ENCODE measurements at regions not wholly inside any gene's neighbourhood (a gene's known extent, or its start where the extent isn't known, plus 50 kb on each side); places are given as distances from the start of the nearest gene placed in this dataset.

- TF ChIP-seq, protein P1, sequence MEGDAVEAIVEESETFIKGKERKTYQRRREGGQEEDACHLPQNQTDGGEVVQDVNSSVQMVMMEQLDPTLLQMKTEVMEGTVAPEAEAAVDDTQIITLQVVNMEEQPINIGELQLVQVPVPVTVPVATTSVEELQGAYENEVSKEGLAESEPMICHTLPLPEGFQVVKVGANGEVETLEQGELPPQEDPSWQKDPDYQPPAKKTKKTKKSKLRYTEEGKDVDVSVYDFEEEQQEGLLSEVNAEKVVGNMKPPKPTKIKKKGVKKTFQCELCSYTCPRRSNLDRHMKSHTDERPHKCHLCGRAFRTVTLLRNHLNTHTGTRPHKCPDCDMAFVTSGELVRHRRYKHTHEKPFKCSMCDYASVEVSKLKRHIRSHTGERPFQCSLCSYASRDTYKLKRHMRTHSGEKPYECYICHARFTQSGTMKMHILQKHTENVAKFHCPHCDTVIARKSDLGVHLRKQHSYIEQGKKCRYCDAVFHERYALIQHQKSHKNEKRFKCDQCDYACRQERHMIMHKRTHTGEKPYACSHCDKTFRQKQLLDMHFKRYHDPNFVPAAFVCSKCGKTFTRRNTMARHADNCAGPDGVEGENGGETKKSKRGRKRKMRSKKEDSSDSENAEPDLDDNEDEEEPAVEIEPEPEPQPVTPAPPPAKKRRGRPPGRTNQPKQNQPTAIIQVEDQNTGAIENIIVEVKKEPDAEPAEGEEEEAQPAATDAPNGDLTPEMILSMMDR (IDR thresholded peaks at IDR 0.05; ENCODE audit: insufficient read depth, low read length, missing control alignments), result no peak
- no peak for DNase-seq (ENCODE audit: low read depth, low spot score)
- POLR2A ChIA-PET, result no interaction called here
- CTCF ChIA-PET, result no interaction called here
- no peak overlapping the region for H3K4me3 ChIP-seq (ENCODE audit: low read depth, low read length)
Observed at GRCh38 chr2:23219666-23220065, 165.3 kb upstream of the KLHL29 start.

DNA sequence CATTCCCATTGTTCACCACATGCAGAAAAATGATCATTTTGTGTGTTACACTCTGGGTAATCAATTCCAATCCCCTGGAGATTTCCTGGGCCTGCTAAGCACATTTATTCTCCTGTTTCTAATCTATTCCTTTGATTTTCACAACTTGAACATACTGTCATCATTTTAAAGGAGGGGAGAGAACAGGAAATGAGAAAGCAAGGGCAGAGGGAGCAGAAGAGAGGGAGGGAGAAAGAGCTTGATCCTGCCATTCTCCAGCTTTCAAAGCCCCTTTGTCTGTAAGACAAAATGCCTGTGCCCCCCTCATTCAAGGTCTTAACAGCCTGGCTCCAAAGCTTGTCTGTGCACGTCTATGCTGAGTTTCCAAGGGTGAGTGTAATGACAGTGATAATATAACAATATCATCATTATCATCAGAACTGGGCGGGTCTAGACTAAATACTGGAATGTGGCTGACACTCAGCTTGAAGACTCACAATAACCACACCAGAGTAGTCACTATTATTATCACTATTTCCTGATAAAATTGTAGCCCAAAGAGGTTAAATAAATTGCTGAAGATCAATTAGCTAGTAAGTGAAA is 164.4 kb upstream of the KLHL29 start:
- ChIA-PET CTCF (interaction anchor here (1.1 kb wide), 1 partner anchor 132 kb away, joined by 3 read pairs; no protein-coding TSS in a partner anchor), POLR2A (no interaction called here)
- no peak overlapping the region for H3K4me3 ChIP-seq (ENCODE audit: low read depth, low read length)
- TF ChIP-seq, protein P1 (IDR thresholded peaks at IDR 0.05; ENCODE audit: insufficient read depth, low read length, missing control alignments), result no peak
- no peak for DNase-seq (ENCODE audit: low read depth, low spot score)

- DNase-seq (ENCODE audit: low read depth, low spot score), result no peak
- ChIA-PET CTCF (interaction anchor here (1.1 kb wide), 1 partner anchor 131 kb away, joined by 3 read pairs; no protein-coding TSS in a partner anchor), POLR2A (no interaction called here)
- TF ChIP-seq, protein P1 (IDR thresholded peaks at IDR 0.05; ENCODE audit: insufficient read depth, low read length, missing control alignments), result no peak
- H3K4me3 ChIP-seq (ENCODE audit: low read depth, low read length), result no peak overlapping the region
Observed at GRCh38 chr2:23221236-23221635, 163.7 kb upstream of the KLHL29 start.

DNA sequence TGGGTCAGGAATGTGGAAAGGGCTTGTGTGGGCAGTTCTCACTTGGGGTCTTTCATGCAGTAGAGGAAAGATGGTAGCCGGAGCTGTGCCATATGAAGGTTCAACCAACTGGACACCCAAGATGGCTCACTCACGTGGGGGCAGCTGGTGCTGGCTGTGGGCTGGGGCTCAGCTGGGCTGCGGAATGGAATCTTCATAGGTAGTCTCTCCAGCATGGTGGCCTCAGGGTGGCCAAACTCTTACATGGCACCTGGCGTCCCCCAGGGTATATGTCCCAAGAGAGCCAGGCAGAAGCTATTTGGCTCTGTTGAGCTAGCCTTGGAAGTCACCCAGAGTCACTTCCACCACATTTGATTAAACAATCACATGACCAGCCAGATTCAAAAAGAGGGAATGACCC is 163.1 kb upstream of the KLHL29 start:
- no peak for DNase-seq (ENCODE audit: low read depth, low spot score)
- no peak overlapping the region for H3K4me3 ChIP-seq (ENCODE audit: low read depth, low read length)
- TF ChIP-seq, protein P1 (IDR thresholded peaks at IDR 0.05; ENCODE audit: insufficient read depth, low read length, missing control alignments), result no peak
- ChIA-PET POLR2A (no interaction called here), CTCF (no interaction called here)

DNA sequence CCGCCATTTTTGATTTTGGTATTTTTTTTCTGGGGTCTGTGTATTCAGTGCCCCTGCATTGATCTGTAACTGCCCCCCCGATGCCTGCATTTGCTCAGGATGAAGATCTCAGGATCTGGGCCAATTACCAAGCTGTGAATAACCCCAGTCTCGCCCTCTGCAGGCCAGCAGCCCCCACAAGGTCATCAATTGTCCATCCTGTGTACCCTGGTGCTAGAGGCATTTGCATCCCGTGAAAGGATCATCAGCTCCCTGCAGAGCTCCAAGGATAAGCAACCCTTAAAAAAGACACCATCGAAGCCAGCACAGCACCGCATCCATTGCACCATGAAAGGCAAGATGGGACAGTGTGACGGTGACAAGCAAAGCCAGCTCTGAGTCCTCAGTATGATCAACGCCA is 154.1 kb upstream of the KLHL29 start:
- DNase-seq (ENCODE audit: low read depth, low spot score), result no peak
- no peak overlapping the region for H3K4me3 ChIP-seq (ENCODE audit: low read depth, low read length)
- TF ChIP-seq, protein P1 (IDR thresholded peaks at IDR 0.05; ENCODE audit: insufficient read depth, low read length, missing control alignments), result no peak
- ChIA-PET CTCF (no interaction called here), POLR2A (no interaction called here)

GRCh38 chr2:23231865-23232264 is 153.1 kb upstream of the KLHL29 start:
- ChIA-PET CTCF (no interaction called here), POLR2A (no interaction called here)
- H3K4me3 ChIP-seq (ENCODE audit: low read depth, low read length), result no peak overlapping the region
- DNase-seq (ENCODE audit: low read depth, low spot score), result no peak
- TF ChIP-seq, protein P1 (IDR thresholded peaks at IDR 0.05; ENCODE audit: insufficient read depth, low read length, missing control alignments), result no peak

Data from AG04449 (cell line).